HG03095 (cell line): ENCODE measurements at regions not wholly inside any gene's neighbourhood (a gene's known extent, or its start where the extent isn't known, plus 50 kb on each side); places are given as distances from the start of the nearest gene placed in this dataset.
"Not testable (repeated sequence)": the region's sequence is repeated elsewhere in the genome, so short reads cannot be mapped to it uniquely, and the experiment has no call there.

Source experiments
- ATAC-seq: cut with Tn5 transposase; IDR thresholded peaks from one replicate; pipeline ENCODE4 v1.9.1; 2021; ENCODE audit warnings: moderate library complexity; ENCODE audit not compliant: unreplicated experiment

DNA sequence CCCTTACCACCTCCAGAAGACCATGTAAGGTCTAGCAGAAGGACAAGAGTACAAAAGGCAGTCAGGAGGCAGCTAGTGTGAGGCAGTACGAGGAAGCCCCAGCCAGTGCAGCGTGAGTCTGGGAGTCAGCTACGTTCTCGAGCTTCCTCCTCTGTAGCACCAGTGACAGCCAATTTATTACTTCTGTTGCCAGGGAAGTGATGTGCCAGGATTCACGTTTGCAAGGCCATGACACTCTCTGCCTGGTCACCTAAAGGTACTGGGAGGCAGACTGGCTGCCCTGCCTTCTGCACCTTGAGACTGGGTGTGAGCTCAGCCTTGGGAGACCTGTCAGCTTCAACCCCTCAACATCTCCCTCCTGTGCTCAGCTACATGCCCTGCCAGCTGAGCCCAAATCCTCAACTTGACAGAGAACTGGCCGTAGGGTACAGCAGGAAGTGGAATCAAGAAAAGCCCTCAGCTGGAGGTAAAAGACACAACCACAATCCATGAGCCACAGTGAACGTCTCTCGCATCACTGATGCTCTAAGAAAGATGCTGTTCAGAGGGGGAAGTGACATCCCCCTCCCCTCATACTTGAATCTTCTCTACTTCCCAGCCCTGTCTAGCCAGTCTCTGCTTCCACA is 182.5 kb upstream of the RGS6 start:
- ATAC-seq, result no peak

GRCh38 chr14:71751264-71751663 is 181.0 kb upstream of the RGS6 start:
- no peak for ATAC-seq

GRCh38 chr14:71752111-71752738 is 180.0 kb upstream of the RGS6 start:
- ATAC-seq, result no peak

- ATAC-seq, result no peak
These were observed 179.0 kb upstream of the RGS6 start for GRCh38 chr14:71753126-71753830.

DNA sequence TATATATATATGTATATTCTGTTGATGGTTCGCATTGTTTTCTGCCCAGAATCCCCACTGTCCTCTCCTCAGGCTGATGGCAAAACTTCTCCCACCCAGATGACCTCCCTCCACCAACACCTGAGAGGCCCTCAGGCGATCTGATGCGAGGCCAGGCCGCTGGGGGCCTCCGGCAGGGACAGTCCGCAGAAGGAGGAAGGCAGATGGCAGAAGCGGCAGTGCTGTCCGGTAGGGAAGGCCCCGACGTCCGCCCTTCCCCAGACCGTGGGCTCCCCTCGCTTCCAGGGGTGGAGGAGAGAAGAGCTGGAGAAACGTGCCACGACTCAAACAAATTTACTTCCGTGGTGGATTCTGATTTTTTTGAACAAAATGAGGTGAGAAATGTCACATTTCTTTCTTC is 178.3 kb upstream of the RGS6 start:
- no peak for ATAC-seq

GRCh38 chr14:71754422-71755095 is 177.7 kb upstream of the RGS6 start:
- no peak for ATAC-seq

- ATAC-seq, result no peak
These were observed 173.8 kb upstream of the RGS6 start for GRCh38 chr14:71758229-71758951.

- no peak for ATAC-seq
These were observed 169.7 kb upstream of the RGS6 start for GRCh38 chr14:71762575-71762974.

GRCh38 chr14:71764701-71765382 is 167.4 kb upstream of the RGS6 start:
- ATAC-seq, result no peak

DNA sequence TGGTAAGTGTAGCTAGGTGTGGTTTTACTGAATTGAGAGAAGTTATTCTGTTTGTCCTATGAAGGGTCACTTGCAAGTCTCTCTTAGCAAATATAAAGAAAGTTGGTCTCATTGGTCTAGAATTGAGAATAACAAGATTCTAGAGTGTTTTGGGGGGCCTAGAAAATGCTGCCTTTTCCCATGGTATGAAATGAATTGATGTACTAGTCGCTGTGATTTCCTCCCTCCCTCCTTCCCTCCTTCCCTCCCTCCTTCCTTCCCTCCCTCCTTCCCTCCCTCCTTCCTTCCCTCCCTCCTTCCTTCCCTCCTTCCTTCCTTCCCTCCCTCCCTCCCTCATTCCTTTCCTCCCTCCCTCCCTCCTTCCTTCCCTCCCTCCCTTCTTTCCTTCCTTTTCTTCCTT is 166.7 kb upstream of the RGS6 start:
- ATAC-seq, result no peak

GRCh38 chr14:71770431-71770830 is 161.8 kb upstream of the RGS6 start:
- no peak for ATAC-seq

DNA sequence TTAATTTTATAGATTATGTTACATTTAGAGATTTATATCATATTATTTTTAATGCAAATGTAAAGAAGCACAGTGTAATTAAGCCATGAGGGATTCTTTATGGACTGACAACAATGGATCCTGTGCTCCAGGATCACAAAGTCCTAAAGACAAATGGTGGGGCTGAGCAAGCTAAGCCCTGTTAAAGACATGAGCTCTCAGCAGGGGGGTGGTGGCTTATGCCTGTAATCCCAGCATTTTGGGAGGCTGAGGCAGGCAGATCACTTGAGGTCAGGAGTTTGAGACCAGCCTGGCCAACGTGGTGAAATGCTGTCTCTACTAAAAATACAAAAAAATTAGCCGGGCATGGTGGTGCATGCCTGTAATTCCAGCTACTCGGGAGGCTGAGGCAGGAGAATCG is 160.8 kb upstream of the RGS6 start:
- not testable (repeated sequence) for ATAC-seq

DNA sequence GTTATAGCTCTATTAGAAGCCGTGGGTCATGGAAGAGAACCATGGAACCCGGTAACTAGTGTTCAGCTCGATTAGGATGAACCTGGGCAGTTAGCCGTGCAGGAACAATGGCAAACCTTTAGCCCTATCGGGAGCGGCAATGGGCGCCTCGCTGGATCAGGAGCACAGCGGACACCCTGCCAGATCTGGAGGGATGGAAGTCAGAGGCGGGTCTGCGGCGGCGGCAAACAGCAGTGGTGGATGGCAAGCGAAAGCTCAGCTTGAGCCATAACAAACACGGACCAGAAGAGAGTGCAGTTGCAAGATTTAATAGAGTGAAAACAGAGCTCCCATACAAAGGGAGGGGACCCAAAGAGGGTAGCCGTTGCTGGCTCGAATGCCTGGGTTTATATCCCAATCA is 160.2 kb upstream of the RGS6 start:
- not testable (repeated sequence) for ATAC-seq

DNA sequence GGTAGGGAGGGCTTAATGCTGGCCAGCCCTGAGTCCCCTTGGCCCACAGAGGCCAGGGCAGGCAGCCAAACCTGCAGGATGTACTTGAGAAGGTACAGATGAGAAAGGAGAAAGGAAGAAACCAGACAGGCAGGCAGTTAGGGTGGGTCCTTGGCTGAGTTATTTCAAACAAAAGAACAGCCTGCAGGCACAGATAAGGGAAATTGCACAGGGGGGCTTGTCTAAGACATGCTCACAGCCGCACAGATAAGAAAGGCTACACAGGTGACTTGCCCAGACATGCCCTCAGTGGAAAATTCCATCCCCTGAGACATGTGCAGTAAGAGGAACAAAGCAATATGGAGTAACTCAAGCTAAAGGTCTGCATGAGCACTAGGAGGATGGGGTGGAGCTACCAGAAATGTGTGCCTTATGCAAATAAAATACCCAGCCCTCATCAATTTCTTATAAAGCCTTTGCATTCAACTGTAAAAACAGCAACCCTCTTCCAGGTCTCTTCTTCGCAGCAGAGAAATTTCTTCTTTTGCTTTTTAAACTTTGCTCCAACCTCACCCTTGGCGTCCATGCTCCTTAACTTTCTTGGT is 158.2 kb upstream of the RGS6 start:
- ATAC-seq, result no peak

- ATAC-seq, result no peak
These were observed 155.5 kb upstream of the RGS6 start for GRCh38 chr14:71776471-71777360.

DNA sequence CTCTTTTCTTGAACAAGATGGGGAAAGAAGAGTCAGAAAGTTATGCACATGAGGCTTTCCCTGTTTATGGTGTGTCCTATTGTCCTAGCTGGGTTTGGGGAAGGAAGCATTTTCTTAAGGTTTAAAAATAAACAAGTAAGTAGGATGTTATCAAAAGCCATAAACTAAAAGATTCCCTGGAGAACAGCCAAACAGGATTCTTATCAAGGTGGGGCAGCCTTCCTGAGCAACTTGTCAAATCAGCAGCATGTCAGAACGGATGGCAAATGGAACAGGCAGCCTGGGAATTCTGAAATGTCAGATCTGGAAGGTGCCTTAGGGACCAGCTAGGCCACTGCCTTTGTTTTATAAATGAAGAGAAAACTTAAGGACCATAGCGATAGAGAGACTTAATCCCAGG is 152.2 kb upstream of the RGS6 start:
- no peak for ATAC-seq

DNA sequence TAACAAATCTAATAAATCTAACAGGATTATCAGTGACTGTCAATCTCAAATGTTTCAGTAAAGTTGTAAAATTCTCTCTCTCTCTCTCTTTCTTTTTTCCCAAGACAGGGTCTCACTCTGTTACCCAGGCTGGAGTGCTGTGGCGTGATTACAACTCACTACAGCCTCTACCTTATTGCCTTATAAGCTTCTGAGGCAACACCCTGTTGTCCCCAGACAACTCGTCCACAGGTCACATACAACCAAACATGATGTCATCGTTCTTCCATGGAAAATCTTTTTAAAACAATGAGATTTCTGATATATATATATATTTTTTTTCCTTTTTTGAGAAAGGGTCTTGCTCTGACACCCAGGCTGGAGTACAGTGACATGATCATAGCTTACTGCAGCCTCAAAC is 151.4 kb upstream of the RGS6 start:
- ATAC-seq, result no peak

DNA sequence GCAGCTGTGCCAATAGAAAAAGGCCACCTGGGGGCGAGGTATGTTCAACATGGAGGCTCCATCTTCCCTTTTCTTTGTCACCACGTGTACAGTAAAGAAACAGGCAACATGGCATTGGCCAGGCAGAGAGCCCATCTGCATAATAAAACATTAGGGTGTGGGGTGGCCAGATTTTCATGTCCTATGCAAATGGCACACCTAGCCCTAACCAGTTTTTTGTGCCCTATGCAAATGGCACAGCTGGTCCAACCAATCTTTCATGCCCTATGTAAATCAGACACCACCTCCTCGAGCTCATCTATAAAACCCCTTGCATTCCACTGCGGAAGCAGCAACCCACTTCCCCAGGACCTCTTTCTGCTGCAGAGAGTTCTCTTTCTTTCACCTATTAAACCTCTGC is 149.1 kb upstream of the RGS6 start:
- no peak for ATAC-seq

DNA sequence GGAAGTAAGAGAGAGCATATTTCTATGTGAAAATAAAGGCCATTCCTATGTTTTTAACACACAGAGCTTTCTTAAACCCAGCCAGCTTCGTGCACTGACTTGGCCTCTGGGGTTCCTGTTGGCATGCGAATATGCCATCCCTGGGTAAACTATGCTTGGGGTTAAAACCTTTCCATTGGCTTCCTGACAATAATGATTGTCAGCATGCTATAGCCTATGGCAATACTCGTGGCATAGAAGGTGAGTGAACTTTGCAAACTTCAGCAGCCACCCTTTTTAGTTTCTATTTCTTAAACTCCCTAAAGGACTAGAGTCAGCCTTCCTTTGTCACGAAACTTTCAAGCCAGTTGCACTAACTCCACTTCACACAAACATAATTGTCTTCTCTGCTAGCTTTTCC is 148.4 kb upstream of the RGS6 start:
- no peak for ATAC-seq
